ENCODE measurements at regions not wholly inside any gene's neighbourhood (a gene's known extent, or its start where the extent isn't known, plus 50 kb on each side); places are given as distances from the start of the nearest gene placed in this dataset.

DNA sequence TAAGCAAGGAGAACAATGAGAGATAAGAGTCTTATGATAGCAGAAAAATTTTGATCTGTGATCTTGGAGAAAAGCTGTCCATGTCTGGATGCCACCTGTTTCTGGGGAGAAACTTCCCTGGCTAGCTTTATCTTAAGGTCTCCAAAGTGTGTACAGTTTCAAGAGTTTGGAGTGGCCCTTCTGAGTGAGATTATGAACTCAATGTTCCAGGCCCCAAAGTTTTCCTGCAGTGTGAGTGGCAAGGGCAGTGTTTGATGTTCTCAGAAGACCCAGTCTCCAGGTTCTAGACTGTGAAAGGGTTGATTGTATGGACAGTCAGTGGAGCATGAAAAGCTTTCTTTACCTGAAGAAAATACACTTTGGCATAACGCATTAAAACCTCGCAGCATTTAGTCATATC is 121.7 kb downstream of the OLIG3 start (continued):
- TF ChIP-seq GFI1B (tag by site-specific recombination; IDR thresholded peaks at IDR 0.05) (no peak), ZNF37A (tag by site-specific recombination; IDR thresholded peaks at IDR 0.05) (no peak), ZIC2 (tag by site-specific recombination; IDR thresholded peaks at IDR 0.05) (no peak)
- TF ChIP-seq, protein P1, sequence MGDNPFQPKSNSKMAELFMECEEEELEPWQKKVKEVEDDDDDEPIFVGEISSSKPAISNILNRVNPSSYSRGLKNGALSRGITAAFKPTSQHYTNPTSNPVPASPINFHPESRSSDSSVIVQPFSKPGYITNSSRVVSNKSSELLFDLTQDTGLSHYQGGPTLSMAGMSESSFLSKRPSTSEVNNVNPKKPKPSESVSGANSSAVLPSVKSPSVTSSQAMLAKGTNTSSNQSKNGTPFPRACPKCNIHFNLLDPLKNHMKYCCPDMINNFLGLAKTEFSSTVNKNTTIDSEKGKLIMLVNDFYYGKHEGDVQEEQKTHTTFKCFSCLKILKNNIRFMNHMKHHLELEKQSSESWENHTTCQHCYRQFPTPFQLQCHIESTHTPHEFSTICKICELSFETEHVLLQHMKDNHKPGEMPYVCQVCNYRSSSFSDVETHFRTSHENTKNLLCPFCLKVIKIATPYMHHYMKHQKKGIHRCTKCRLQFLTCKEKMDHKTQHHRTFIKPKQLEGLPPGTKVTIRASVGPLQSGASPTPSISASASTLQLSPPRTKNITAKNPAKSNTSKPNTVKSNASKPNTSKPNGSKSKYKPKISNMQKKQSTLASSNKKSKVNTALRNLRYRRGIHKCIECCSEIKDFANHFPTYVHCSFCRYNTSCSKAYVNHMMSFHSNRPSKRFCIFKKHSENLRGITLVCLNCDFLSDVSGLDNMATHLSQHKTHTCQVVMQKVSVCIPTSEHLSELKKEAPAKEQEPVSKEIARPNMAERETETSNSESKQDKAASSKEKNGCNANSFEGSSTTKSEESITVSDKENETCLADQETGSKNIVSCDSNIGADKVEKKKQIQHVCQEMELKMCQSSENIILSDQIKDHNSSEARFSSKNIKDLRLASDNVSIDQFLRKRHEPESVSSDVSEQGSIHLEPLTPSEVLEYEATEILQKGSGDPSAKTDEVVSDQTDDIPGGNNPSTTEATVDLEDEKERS (tag by site-specific recombination; IDR thresholded peaks at IDR 0.05) = no peak

DNA sequence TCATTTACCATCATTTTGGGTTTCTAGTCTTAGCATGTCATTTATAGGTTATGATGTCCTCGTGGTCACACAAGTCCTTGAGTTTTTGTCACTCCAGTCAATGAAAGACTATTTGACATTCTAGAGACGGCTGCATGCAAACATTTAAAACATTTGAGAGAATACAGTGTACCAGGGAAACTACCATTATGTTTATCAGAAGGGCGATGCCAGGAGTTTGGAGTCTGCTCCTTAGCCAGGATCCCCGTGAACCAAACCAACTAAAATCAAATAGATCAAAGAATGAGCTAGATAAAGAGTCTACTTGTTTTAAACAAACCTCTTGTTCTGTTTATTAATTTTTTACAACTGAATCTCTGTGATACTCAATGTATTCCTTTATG is 122.6 kb downstream of the OLIG3 start:
- TF ChIP-seq ZNF558 (tag by site-specific recombination; IDR thresholded peaks at IDR 0.05) = no peak
- TF ChIP-seq, protein P2, sequence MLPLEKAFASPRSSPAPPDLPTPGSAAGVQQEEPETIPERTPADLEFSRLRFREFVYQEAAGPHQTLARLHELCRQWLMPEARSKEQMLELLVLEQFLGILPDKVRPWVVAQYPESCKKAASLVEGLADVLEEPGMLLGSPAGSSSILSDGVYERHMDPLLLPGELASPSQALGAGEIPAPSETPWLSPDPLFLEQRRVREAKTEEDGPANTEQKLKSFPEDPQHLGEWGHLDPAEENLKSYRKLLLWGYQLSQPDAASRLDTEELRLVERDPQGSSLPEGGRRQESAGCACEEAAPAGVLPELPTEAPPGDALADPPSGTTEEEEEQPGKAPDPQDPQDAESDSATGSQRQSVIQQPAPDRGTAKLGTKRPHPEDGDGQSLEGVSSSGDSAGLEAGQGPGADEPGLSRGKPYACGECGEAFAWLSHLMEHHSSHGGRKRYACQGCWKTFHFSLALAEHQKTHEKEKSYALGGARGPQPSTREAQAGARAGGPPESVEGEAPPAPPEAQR (tag by site-specific recombination; IDR thresholded peaks at IDR 0.05) = no peak
- TF ChIP-seq IKZF3 (tag by site-specific recombination; IDR thresholded peaks at IDR 0.05) = no peak
- no peak for TF ChIP-seq ZNF555 (tag by site-specific recombination; conservative IDR thresholded peaks at IDR 0.05)
- no peak for TF ChIP-seq ZNF394 (tag by site-specific recombination; IDR thresholded peaks at IDR 0.05; ENCODE audit: borderline replicate concordance)
- no peak for TF ChIP-seq ZNF610 (tag by site-specific recombination; IDR thresholded peaks at IDR 0.05; ENCODE audit: borderline replicate concordance)
- TF ChIP-seq ZNF76 (tag by site-specific recombination; IDR thresholded peaks at IDR 0.05; ENCODE audit: borderline replicate concordance, low read depth) = no peak
- TF ChIP-seq KLF1 (tag by site-specific recombination; IDR thresholded peaks at IDR 0.05) = no peak
- no peak for TF ChIP-seq ZNF324 (tag by site-specific recombination; IDR thresholded peaks at IDR 0.05)
- no peak for TF ChIP-seq ZNF169 (tag by site-specific recombination; IDR thresholded peaks at IDR 0.05)
- no peak for TF ChIP-seq TRIM28 (IDR thresholded peaks at IDR 0.05; ENCODE audit: borderline replicate concordance, low read length)
- TF ChIP-seq KLF10 (tag by site-specific recombination; IDR thresholded peaks at IDR 0.05) = no peak
- TF ChIP-seq, protein P3, sequence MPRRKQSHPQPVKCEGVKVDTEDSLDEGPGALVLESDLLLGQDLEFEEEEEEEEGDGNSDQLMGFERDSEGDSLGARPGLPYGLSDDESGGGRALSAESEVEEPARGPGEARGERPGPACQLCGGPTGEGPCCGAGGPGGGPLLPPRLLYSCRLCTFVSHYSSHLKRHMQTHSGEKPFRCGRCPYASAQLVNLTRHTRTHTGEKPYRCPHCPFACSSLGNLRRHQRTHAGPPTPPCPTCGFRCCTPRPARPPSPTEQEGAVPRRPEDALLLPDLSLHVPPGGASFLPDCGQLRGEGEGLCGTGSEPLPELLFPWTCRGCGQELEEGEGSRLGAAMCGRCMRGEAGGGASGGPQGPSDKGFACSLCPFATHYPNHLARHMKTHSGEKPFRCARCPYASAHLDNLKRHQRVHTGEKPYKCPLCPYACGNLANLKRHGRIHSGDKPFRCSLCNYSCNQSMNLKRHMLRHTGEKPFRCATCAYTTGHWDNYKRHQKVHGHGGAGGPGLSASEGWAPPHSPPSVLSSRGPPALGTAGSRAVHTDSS (tag by site-specific recombination; IDR thresholded peaks at IDR 0.05) = no peak
- TF ChIP-seq ZNF350 (tag by site-specific recombination; IDR thresholded peaks at IDR 0.05) = no peak
- TF ChIP-seq ZFP37 (tag by site-specific recombination; IDR thresholded peaks at IDR 0.05) = no peak
- no peak for TF ChIP-seq BCL11A (tag by site-specific recombination; IDR thresholded peaks at IDR 0.05; ENCODE audit: low read depth)
- no peak for TF ChIP-seq ZNF768 (tag by site-specific recombination; IDR thresholded peaks at IDR 0.05)
- TF ChIP-seq ZNF302 (tag by site-specific recombination; IDR thresholded peaks at IDR 0.05; ENCODE audit: low read depth) = no peak
- no peak for TF ChIP-seq ZNF174 (tag by site-specific recombination; IDR thresholded peaks at IDR 0.05)
- CTCF ChIA-PET = interaction anchor here (0.6 to 2.3 kb wide), 3 partner anchors 8 to 33 kb away, joined by 3 to 9 read pairs (median 3); no protein-coding TSS in a partner anchor
- Histone ChIP-seq H3K36me3 (ENCODE audit: control insufficient read depth in 2 of 2, insufficient read depth in 1 of 2, low read length in 2 of 2) (no peaks in the 10 kb centered on the region), H3K27ac (ENCODE audit: extremely low read depth, low read depth, low read length) (no peak overlapping the region), H3K4me3 (ENCODE audit: low read depth, low read length) (no peak overlapping the region), H3K4me1 (ENCODE audit: control insufficient read depth, insufficient read depth, low read length) (no peaks in the 10 kb centered on the region), H3K9me3 (ENCODE audit: control insufficient read depth, insufficient read depth, low read depth, low read length) (no peaks in the 10 kb centered on the region)
- POLR2A ChIA-PET = no interaction called here
